ENCODE measurements at regions not wholly inside any gene's neighbourhood (a gene's known extent, or its start where the extent isn't known, plus 50 kb on each side); places are given as distances from the start of the nearest gene placed in this dataset.
"Not testable (repeated sequence)": the region's sequence is repeated elsewhere in the genome, so short reads cannot be mapped to it uniquely, and the experiment has no call there.

- DNase-seq: no peak
Measured at GRCh38 chr10:3658766-3659165, 126.2 kb downstream of the KLF6 start.

- no peak for DNase-seq
Measured at GRCh38 chr10:3656214-3656613, 128.8 kb downstream of the KLF6 start.

- no peak for DNase-seq
Measured at GRCh38 chr10:3655528-3655927, 129.5 kb downstream of the KLF6 start.

- no peak for DNase-seq
Measured at GRCh38 chr10:3654980-3655379, 130.0 kb downstream of the KLF6 start.

GRCh38 chr10:3654496-3654895, 130.5 kb downstream of the KLF6 start:
- no peak for DNase-seq

GRCh38 chr10:3653303-3653702, 131.7 kb downstream of the KLF6 start:
- not testable (repeated sequence) for DNase-seq

- no peak for DNase-seq
Measured at GRCh38 chr10:3652886-3653285, 132.1 kb downstream of the KLF6 start.

- DNase-seq: no peak
Measured at GRCh38 chr10:3651969-3652653, 132.9 kb downstream of the KLF6 start.

- DNase-seq: no peak
Measured at GRCh38 chr10:3648576-3648975, 136.4 kb downstream of the KLF6 start.

- DNase-seq: peak; percentile 1
Measured at GRCh38 chr10:3648170-3648569, 136.8 kb downstream of the KLF6 start.

- no peak for DNase-seq
Measured at GRCh38 chr10:3647074-3647473, 137.9 kb downstream of the KLF6 start.

- DNase-seq: no peak
Measured at GRCh38 chr10:3645406-3645805, 139.6 kb downstream of the KLF6 start.

- no peak for DNase-seq
Measured at GRCh38 chr10:3640816-3641215, 144.2 kb downstream of the KLF6 start.

- no peak for DNase-seq
Measured at GRCh38 chr10:3639546-3639945, 145.5 kb downstream of the KLF6 start.

GRCh38 chr10:3636356-3637181, 148.4 kb downstream of the KLF6 start:
- DNase-seq: no peak

- DNase-seq: no peak
Measured at GRCh38 chr10:3635697-3636096, 149.3 kb downstream of the KLF6 start.

- DNase-seq: no peak
Measured at GRCh38 chr10:3635211-3635671, 149.8 kb downstream of the KLF6 start.

GRCh38 chr10:3634646-3635045, 150.4 kb downstream of the KLF6 start:
- DNase-seq: not testable (repeated sequence)

- peak; percentile 6 for DNase-seq
Measured at GRCh38 chr10:3631701-3632330, 153.2 kb downstream of the KLF6 start.

- DNase-seq: no peak
Measured at GRCh38 chr10:3631291-3631690, 153.7 kb downstream of the KLF6 start.

GRCh38 chr10:3625959-3626751, 158.9 kb downstream of the KLF6 start:
- DNase-seq: no peak

GRCh38 chr10:3624367-3624766, 160.6 kb downstream of the KLF6 start:
- DNase-seq: no peak

GRCh38 chr10:3623746-3624145, 161.3 kb downstream of the KLF6 start:
- no peak for DNase-seq
